GM18502 (cell line): ENCODE measurements at regions not wholly inside any gene's neighbourhood (a gene's known extent, or its start where the extent isn't known, plus 50 kb on each side); places are given as distances from the start of the nearest gene placed in this dataset.

ENCODE experiments used
- ATAC-seq: cut with Tn5 transposase; IDR thresholded peaks from one replicate; pipeline ENCODE4 v1.9.1; 2021; ENCODE audit warnings: mild to moderate bottlenecking; ENCODE audit not compliant: unreplicated experiment, poor library complexity

DNA sequence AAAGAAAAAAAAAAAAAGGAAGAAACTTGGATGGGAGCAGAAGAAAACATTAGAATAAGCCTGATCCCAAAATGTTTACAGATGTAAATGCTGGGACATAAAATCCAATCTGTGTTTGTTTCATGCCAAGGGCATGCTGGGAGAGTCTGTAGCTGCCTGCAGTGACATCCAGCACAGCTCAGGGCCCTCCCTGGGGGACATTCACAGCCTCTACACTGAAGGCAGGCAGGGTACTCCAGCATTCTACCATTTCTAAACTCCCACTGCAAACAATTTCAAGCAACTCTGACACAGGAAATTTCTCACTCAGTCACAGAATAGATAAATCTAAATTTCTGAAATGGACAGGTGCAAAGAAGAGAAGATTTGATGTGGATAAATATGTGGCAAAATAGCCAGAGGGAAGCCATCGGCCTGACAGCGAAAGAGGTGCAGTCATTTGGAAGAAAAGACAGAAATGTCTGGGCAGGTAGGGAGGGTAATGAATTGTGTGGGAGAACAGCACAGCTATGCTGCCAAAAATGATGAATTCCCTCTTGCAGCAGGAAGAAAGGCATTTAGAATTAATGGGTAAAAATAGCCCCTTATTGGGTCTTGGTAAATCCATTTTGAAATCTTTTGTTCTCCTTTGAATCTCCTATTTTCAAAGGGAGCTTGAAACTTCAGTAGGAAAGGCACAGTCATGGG, 199.4 kb downstream of the MED10 start:
- no peak for ATAC-seq

DNA sequence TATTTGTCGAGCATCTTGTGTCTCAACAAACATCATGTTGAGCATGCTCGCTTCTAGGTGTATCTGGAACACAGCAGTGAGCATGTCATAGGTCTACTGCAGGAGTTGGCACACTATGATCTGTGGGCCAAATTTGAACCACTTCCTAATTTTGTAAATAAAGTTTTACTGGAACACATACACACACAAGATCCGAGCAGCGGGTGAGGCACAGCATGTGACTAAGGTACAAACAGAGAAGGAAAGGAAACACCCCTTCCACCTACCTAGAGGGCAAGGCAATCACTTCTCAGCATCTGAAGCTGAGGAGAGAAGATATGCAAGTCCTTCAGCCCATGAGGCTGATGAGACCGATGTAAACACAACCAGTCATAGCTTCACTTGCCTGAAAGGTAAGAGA, 200.4 kb downstream of the MED10 start:
- no peak for ATAC-seq

GRCh38 chr5:6176102-6176693, 202.1 kb downstream of the MED10 start:
- no peak for ATAC-seq

GRCh38 chr5:6175172-6175854, 203.0 kb downstream of the MED10 start:
- ATAC-seq: no peak

DNA sequence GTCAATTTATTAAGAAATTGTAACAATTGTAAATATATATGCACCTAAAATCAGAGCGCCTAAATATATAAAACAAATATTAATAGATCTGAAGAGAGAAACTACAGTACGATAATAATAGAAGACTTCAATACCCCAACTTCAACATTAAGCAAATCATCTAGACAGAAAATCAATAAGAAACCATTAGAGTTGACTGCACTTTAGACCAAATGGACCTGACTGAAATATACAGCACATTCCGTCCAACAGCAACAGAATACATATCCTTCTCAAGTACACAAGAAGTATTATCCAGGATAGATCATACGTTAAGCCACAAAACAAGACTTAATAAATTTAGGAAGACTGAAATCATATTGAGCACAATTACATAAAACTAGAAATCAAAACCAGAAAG, 208.7 kb downstream of the MED10 start:
- no peak for ATAC-seq

DNA sequence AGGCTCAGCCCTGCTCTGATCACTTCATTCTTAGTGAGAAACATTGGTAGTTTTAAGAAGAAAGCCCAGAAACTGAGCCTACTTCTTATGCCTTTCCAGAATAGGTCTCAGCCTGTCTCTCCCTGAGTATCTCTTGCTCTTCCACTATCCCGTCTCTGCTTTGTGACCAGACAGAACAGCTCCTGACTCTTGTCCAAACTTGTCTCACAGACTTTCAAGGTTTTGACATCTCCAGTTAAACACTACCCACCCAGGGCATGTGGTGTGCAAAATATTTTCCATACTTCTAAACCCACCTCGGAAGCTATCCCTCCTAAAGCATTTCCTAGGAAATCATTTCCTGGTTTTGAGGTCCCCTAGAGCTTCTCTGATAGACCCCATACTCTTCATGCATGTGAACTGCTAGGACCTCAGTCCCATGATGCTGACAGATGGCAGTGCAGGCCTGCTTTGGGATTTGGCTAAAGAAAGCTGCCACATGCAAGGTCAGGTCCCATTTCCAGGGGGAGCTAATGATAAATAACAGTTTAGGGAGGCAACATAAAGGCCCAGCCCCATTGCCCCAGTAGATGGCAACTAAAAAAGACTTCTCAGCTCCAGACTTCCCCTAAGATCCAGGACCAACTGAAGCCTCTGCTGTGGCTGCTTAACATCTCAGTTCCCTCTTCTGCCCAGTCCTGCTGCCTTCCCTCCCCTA, 211.5 kb downstream of the MED10 start:
- no peak for ATAC-seq

DNA sequence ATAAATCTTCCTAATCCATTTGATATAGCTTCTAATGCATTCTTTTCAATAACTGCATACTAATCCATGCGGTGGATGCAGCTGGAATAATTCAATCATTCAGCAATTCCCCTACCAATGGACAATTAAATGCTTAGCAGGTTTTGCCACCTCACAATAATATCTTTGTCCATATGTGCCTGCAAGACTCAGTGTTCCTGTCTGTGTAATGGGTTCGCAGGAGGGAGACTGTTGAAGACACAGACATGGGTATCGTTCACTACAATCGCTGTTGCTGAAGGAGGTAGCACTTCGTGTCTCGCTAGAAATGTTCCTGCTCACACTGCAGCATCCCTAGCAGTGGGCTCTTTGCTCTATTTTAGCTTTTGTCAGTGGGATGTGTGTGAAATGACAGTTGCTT, 214.4 kb downstream of the MED10 start:
- no peak for ATAC-seq

- ATAC-seq: no peak
Observed at GRCh38 chr5:6162175-6162574, 216.2 kb downstream of the MED10 start.

DNA sequence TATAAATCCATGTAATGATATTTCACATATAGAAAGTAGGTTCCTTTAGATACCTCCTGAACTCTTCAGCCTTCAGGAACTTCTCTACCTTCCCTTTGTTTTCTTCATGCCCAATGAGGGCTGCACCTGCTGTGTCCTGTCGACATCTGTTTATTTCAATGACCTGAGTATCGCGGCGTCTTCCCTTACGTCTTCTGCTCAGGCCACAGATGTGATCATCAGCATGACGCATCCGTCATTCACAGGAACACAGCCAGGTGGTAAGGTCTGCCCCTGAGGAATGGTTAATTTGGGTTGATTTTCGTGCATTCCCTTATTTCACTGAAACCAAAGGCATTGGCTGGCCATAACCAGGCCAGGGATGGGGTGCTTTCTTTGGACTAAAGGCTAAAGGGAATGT, 217.1 kb downstream of the MED10 start:
- no peak for ATAC-seq

- ATAC-seq: no peak
Observed at GRCh38 chr5:6159832-6160430, 218.4 kb downstream of the MED10 start.

- no peak for ATAC-seq
Observed at GRCh38 chr5:6158974-6159831, 219.1 kb downstream of the MED10 start.

DNA sequence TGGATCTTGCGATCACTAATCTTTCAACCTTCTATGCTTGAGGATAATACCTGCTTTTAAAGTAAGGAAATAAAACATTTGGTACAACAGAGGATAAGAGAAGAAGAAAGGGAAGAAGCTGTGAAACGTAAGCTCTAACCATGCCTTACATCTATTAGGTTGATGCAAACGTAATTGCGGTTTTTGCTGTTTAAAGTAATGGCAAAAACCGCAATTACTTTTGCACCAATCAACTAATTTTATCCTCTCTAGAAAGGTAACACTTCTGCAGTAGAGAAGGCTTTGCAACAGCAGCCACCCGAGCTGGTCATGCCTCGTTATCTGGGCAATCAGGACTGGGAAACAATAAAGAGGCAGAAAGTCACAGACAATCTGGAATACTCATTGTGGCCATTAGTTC, 224.1 kb downstream of the MED10 start:
- ATAC-seq: no peak

- ATAC-seq: no peak
Observed at GRCh38 chr5:6146271-6146670, 232.1 kb downstream of the MED10 start.

DNA sequence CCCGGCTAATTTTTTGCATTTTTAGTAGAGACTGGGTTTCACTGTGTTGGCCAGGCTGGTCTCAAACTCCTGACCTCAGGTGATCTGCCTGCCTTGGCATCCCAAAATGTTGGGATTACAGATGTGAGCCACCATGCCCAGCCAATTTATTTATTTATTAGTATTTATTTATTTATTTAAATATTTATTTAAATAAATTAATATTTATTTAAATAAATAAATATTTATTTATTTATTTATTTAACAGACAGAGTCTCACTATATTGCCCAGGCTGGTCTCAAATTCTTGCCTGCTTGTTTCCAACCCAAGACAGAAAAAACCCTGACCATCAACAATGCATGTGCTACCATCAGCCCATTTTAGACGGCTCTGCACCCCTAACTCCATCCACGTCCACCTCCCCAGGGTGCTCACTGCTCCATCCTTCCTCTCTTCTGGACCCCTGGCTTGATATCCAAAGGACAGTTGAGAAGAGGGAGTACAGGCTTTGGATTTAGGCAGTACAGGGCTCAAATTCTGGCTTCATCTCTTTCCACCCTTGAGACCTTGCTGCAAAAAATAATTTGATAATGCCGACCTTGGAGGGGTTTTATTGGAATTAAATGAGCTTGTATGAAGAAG, 232.6 kb downstream of the MED10 start:
- ATAC-seq: no peak

GRCh38 chr5:6143523-6143922, 234.8 kb downstream of the MED10 start:
- ATAC-seq: no peak

DNA sequence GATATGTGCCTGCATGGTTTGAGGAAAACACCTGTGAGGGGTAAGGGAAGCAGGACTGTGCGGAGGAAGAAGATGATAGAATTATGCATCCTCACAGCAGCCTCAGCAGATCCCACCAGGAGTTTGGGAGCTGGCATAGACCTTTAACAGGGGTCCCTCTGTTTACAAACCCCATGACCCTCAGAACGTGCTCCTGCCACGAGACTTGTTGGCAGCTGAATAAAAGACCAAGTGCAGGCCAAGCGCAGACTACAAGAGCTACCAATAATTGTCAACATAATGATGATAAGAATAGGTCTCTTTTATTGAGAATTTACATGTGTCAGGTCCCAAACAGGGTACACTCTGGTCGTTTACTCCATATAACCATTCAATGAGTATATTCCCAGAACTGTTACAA, 236.0 kb downstream of the MED10 start:
- ATAC-seq: no peak

GRCh38 chr5:6140219-6140618, 238.1 kb downstream of the MED10 start:
- no peak for ATAC-seq

DNA sequence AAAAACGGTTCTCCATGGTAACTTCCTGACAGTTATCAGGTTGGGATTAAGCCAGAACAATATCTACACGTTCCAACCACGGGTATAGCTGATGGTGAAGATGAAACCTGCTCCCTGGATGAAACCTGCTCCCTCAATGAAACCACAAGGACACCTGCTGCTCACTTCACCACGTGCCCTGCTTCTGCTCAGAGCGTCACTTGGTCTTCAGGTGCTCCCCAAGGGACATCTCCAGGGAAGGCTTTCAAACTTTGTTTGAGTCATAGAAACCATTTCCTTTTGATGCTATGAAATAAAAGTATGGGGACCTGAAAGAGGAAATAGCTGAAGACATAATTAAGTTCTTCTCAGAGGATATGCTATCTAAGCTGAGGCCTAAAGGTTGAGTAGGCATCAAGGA, 242.4 kb downstream of the MED10 start:
- peak; percentile 44 for ATAC-seq

DNA sequence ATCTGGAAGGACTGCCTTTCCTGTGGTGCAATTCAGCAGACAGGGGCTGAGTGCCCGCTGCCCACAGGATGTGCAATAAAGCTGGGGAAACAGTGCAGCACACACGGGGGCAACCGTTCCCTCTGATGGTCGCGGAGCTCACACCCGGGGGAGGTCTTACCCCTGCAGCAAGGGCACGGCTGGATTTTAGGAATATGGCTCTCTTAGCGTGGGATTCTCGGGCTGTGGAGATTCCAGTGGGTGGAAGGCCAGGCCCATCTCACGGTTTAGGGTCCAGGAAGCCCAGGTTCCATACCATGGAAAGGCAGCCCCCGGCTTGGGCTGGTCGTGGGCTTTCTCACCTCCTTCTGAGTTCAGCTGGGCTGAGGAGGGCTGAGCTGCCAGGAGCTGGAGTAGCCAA, 244.1 kb downstream of the MED10 start:
- ATAC-seq: no peak

GRCh38 chr5:6125781-6126180, 252.6 kb downstream of the MED10 start:
- no peak for ATAC-seq
